Lung microvascular endothelial cell (primary cell): ENCODE measurements at regions not wholly inside any gene's neighbourhood (a gene's known extent, or its start where the extent isn't known, plus 50 kb on each side); places are given as distances from the start of the nearest gene placed in this dataset.
"Not testable (repeated sequence)": the region's sequence is repeated elsewhere in the genome, so short reads cannot be mapped to it uniquely, and the experiment has no call there.

Source experiments
- DNase-seq, 2 donors: peaks; one replicate each; pipeline versions ENCODE4 v3.0.0 to v3.0.0-alpha.2; 2010; ENCODE audit warnings: low read depth in 2 of 2

DNA sequence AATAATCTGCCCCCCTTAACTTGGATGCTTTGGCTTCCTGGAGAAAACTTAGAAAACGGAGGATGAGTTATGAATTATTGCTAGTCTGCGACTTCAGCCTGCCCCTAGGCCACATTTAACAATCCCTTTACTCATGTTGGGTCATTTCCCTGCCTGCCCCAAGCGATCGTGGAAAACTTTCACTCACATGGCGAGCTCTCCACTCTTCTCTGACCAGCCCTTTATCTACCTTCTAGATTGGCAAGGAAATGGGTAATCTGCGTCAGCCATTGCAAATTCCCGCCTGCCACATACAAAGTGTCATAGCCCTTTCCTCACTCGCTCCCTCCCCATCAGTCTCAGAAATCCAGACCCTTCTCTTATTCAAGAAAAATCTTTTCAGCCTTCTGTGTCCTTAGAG, 154.3 kb upstream of the IRS2 start:
- no peak for DNase-seq

DNA sequence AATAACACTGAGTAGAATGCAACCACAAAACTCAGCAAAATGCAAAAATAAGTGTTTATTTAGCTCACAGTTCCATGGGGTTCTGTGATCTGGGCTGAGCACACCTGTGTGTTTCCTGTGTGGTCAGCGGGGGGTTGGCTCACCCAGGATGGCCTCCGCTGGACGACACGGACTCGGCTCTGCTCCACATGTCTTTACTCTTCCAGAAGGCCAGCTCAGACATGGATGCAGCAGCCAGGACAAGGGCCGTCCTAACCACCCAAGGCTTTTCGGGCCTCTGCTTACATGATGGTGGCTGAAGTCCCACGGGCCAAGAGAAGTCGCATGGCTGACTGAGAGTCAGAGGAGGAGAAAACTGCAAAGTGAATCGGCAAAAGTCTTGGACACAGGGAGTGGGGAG, 153.5 kb upstream of the IRS2 start:
- DNase-seq = no peak

DNA sequence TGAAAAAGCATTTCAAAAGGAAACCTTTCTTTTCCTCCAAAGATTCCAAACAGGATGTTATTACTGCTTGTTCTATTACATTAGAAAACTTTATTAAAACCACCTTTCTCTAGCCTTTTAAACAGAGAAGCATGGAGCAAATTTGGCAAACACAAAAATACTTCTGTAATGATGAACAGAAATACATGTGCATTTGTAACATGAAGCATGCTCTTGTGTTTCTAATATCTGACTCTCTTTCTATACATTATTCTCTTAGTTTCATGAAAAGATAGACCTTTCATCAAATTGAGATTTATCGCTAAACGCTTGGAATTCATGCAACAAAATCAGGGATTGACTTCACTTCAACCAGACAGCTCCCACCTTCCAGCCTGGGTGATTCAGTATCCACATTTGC, 152.8 kb upstream of the IRS2 start:
- DNase-seq = no peak

DNA sequence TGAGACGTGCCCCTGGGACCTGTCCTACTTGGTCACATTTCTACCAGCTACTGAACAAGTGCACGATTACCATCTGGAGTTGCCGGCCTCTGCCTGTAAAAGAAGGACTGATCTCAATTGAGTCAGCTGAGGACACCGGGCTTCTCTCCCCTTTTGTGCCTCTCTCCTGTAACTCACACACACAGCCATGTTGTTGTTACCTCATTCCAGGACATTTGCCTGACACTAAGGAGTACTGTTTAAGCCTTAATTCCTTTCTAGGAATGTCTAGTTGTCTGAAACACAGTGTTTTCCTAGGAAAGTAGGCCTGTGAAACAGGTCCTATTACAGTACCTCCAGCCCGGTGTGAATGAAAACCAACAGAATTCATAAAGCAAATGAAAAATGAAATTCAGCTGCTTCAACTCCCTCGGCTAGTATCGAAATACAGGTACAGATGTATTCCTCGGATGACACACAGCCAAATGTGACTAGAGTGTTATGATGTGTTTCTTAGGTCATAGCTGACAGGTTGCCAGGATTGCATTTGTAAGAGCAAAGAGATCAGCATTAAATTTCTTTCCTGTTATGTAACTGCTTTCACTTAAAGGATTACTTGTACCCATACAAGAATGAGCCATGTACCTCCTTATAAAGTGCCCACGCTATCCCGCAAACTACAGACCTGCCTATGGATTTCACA, 152.0 kb upstream of the IRS2 start:
- no peak for DNase-seq

DNA sequence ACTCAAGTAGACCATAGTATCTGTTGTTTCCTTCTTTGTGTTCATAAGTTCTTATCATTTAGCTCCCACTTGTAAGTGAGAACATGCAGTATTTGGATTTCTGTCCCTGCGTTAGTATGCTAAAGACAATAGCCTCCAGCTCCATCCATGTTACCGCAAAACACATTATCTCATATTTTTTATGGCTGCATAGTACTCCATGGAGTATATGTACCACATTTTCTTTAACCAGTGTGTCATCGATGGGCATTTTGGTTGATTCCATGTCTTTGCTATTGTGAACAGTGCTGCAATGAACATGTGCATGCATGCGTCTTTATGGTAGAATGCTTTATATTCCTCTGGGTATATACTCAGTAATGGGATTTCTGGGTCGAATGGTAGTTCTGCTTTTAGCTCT, 148.1 kb upstream of the IRS2 start:
- DNase-seq = not testable (repeated sequence)

DNA sequence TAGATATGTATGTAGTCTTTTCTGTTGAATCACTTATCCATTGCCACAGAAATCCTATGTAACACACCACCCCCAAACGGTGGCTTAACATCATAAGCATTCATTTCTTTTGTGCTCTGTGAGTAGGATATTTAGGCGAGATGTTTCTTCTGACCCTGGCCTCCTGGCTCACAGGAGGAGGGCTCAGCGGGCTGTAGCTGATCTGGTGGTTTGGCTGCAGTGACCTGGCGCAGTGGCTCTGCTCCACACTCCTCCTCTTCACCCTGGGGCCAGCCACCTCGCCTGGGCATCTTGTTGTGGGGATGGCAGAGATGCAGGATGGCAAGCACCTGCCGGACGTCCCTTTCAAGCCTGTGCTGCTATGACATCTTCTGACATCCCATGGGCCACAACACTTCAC, 147.1 kb upstream of the IRS2 start:
- DNase-seq = no peak

DNA sequence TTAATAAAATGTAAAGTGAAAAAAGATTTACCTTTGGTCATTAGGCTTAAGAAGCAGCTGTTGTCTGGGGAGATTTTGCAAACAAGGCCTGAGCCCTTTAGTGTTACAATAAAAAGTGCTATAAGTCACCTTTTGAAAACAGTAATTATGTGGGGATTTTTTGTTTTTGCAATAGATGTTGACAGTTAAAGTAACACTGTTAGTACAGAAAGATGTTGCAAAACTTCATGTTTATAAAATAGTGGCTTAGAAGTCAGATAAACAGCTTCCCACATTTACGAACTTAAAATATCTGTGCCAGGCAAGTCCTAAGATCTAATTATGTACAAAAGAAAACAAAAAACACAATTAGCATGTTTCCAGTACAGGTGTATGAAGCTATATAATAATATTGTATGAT, 138.0 kb upstream of the IRS2 start:
- DNase-seq = no peak

DNA sequence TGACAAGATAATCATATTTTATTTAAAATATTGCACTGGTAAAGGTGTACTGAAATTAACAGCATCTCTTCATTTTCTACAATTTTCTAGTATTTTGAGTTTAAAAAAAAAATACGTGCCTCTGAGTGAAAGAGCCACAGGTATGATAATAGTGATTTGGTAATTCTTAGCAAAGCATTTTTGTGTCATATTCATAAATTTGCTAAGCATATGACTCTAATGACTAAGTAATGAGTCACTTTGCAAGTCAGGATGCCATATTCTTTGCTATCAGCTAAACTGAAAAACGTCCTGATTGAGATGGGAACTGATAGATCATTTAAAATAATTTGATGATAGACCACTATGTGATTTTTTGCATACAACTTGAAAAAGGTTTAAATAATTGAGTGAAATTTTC, 136.1 kb upstream of the IRS2 start:
- DNase-seq = no peak

DNA sequence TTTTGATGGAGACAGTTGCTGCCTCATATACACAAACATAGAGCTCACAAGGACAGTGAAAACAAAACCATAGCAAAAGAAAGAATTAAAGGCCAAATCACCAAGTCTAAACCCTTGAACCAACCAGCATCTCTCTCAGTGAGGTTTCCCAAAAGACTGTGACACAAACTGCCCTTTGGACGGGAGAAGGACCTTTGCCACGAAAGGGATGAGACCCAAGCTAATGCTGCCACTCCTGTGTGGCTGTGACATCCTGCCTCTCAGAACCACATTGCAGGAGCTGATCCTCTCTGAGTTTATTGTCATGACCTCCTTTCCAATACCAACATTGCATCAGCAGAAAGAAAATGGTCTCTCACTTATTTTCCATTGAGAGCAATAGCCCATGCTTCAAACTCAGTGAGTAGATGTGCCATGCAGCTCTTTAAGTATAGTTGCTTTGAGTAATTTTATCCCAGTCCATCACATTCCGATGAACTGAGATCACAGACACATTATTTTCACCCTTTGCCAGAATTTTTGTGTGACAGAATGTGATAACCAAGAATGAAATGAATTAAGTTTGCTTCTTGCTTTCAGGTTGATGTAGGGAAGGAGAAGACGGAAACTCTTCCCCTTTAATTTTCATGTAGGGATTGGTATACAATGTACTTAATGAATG, 133.5 kb upstream of the IRS2 start:
- DNase-seq = no peak

DNA sequence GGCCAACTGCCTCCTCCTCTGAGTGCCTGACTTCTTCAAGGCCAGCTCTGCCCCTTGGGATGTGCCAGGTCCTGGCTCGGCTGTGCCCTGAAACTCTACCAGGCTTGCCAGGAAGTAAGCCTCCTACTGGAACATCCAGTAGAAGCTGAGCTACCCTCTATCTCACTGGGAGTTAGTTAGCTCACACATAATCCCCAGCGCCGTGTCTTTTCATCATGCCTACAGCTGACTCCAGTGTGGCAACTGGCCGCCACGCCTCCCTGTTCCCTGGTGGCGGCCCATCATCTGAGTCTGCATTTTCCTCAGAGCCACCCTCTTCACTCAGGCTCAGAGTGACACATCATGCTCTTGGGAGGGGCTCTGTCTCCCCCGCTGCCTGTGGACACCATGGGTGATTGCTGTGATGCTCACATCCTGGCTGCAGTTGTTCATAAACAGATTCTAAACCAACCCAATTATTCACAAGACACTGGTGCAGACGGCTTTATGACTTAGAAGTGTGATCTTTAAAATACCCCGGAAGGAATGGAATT, 131.9 kb upstream of the IRS2 start:
- no peak for DNase-seq

DNA sequence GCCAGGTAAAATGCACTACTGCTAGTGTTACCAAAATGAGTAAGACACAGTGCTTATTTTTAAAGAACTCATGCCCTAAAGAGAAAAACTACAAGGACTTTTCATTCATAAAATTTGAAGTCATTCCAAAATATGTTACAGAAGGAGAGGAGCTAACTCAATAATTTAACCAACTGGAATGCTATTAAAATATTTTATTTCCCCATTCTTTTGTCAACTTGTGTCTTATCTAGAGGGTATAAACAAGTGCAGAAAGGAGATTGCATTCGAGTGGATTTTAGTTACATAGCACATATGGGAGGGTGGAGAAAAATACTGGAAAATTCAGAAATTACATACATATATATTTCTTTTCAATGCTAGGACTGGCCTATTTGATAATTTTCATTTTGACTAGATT, 131.0 kb upstream of the IRS2 start:
- DNase-seq = no peak

DNA sequence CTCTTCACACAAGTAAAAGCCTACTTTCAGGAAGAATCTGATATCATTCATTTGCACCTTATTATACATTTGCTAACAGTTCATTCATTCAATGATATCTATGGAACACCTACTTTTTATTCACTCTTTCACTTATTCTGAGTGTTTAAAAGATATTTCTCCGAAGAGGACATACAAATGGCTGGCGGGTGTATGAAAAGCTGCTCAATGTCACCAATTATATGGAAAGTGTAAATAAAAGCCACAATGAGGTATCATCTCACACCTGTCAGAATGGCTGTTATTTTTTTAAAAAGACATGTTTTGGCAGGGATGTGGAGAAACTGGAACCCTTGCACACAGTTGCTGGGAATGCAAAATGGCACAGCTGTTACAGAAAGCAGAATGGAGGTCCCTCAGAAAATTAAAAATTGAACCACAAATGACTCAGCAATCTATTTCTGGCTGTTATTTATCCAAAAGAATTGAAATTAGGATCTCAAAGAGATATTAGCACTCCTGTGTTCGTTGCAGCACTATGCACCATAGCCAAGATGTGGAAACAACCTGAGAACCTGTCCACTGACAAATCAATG, 127.6 kb upstream of the IRS2 start:
- no peak for DNase-seq

DNA sequence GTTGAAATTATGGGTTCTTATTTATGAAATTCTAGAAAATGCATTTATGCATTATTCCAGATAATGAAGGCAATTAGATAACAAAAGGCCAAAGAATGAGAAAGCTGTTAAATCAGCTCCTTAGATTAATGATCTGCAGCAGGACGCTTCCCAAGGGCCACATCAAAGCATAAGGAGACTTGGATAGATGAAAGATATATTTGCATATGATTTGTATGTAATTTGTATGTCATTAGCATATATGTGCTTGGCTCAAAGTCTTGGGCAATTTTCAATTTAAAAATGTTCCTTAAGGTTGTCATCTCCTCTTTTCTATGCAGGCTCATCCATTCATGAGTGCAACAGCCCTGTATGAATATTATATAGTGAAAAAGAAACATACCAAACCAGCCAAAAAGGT, 126.8 kb upstream of the IRS2 start:
- no peak for DNase-seq

DNA sequence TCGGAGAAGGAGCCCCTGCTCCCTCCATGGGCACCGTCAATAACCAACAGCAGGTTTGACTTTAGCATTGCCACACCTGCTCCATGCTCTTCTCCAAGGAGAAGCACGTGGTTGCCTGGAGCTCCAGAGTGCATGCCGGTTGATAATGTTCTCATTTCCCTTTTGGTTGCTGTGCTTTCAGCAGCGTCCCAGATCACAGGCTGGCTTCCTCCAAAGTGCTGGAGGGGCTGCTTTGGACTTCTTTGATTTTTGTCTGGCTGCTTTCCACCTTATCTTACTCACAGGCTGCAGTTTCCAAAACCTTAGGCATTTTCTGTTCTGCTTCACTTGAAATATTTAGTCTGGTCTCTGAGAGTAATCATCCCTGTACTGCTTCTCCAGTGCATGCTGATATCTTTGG, 123.8 kb upstream of the IRS2 start:
- no peak for DNase-seq

DNA sequence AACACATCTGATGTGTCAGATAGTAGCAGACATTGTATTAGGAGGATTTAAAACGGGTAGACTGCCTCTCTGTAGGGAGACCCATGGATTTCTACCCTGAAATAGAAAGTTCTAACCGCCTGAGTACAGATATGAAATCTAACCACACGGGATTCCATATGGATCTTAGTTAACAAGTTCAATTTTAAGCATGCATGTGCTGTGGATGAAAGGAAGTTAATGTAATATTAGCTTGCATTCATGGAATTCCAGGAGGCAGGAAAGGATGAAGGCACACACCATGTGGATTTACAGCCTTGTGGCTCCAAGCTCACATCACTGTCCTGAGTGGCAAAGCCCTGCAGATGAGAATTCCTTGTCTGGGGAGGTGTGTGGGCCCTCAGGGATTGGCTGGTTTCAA, 120.6 kb upstream of the IRS2 start:
- no peak for DNase-seq

DNA sequence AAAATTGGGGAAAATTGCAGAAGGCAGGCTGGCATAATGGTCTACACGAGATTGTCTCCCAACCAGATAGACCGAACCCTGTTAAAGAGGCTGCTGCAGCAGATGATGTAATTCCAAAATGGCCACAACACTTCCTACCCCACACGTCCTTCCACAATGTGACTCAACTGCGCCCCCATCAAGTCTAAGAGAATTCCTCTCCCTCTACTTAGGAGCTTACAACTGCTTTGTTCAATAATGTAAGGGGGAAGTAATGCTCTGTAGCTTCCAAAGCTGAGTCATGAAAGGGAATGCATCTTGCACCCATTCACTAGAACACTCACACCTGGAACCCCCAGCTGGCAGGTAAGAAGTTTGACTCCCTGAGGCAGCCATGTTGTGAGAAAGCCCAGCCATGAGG, 117.8 kb upstream of the IRS2 start:
- no peak for DNase-seq

DNA sequence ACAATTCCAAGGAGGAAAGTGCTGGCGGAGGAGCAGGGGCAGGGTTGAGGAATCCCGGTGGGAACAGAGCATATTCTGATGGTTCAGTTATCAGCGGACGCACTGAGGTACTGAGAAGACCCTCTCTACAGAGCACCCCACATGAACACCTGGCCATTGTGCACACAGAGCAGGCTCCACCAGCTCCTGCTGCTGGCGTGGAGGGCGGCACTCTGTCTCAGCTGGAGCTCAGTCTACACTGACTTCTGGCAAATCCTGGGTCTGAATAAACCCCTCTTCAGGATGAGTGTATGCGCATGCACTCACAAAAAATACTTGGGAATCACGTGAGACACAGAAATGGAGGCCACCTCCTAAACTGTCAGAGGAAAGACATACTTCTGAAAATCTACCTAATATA, 114.4 kb upstream of the IRS2 start:
- no peak for DNase-seq

DNA sequence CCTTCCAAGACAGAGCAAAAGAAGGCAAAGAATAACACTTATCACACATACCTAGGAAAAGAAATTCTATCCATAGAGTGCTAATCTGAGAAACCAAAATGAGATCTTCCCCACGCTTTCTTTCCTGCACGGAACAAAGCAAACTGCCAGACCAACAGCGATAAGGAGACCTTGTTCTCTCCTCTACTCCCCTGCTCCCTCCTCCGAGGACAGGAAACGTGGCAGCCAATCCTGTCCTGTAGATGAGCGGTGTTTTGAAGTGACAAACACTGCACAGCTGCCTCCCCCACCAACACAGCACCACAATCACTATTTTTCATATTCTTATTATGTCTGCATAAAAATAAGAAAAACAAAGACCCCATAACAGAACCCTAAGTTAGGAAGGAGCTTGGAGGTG, 113.9 kb upstream of the IRS2 start:
- no peak for DNase-seq

DNA sequence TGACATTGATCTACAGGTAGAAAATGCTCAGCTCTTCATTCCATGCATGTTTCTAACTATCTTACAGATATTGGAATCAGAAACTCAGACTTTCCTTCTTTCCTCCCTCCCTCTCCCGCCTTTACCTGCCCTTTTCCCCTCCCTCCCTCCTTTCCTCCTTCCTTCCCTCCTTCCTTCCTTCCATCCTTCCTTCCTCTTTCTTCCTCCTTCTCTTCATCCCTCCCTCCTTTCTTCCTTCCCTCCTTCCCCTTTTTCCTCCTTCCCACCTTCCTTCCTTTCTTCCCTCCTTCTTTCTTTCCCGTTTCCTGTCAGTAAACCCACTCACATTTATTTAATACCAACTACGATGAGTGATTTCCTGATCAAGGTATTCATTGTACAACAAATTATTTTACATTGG, 113.4 kb upstream of the IRS2 start:
- DNase-seq = no peak

DNA sequence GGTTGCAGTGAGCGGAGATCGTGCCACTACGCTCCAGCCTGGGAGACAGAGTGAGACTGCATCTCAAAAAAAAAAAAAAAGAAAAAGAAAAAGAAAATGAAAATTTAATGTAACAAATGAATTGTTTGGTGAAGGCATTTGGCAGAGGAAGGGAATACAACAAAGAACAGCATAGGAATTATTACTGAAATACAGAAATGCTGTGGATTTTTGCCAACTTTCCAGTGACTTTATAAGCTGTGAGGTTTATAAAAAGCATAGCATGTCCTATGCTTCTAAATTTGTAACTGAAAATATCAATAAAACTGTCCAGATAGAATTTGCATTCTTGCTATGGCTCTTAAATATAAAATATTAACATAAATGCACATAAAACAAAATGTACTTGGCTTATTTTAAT, 112.9 kb upstream of the IRS2 start:
- no peak for DNase-seq

DNA sequence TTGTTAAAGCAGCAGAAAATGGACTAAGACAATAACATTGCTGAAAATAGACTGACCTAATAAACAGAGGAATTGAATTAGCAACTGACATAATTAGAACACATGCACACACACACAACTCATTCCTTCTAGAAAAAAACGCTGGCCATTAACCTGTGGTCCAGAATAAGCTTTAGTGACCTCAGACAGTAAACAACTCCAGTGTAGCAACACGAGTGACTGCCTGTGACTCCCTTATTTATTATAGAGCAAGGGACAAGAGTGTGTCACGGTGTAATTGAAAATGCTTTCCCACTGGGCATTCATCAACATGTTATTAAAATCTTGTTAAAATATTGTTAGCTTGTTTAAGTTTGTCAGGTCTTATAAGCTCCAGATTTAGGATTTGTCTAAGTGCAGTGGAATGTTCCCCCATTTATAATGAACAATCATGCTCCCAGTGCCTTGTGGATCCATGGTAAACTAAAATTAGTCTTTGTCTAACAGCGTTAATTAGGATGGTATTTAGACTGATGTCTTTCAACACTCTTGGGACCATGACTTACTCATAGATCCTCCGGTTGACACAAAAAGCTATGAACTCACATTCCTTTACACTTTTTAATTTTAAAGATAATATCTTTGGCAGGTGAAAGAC, 111.7 kb upstream of the IRS2 start:
- DNase-seq = no peak

DNA sequence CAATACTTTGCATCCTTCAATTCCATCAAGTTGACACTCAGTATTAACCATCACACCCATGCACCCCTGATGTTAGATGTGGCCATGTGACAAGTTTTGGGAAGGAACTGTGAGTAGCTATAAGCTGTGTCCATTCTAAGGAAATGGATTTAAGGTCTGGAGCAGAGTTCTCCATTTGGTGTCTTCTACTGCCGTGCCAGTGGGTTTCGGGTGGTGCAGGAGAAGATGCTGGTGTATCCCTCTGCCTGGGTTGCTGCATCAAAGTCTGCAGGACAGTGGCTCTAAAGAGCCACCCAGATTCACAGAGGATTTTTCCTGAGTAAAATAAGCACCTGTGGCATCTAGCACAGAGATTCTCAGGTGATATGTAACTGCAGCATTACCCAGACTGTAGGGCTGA, 105.7 kb upstream of the IRS2 start:
- DNase-seq = no peak

DNA sequence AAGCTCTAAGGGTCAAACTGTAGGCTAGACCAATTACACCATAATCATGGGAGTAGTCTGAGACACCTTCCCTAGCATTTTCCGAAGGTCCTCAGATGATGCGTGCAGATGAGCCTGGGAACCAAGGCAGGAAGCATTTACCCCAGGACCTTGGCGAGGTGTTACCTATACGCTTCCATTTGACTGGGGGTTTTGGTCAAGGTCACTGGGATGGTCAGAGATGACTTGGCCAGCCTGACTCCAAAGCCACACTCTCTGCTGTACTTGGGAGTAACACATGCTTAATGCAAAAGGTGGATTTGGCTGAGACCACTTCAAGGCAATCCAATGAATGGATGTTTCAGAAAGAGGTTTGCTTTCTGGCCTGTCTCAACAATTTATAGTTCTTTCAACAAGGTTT, 98.9 kb upstream of the IRS2 start:
- no peak for DNase-seq
